GM13976 (cell line): ENCODE measurements at regions not wholly inside any gene's neighbourhood (a gene's known extent, or its start where the extent isn't known, plus 50 kb on each side); places are given as distances from the start of the nearest gene placed in this dataset.
"Not testable (repeated sequence)": the region's sequence is repeated elsewhere in the genome, so short reads cannot be mapped to it uniquely, and the experiment has no call there.

Experiments
- DNase-seq: peaks from one replicate; pipeline ENCODE4 v3.0.0; 2012; ENCODE audit warnings: low spot score
- CTCF ChIP-seq: IDR thresholded peaks from 2 replicates; pipeline ENCODE4 v1.5.1; 2012; ENCODE audit warnings: borderline replicate concordance, mild to moderate bottlenecking; ENCODE audit not compliant: insufficient read depth; ENCODE audit errors: extremely low read depth, missing control alignments, control extremely low read depth
- in situ Hi-C: fragments of 300-500 bp; cut with MboI; formaldehyde crosslinking; loops from one replicate; pipeline ENCODE4 v1.12.0; 2022; ENCODE audit warnings: low sequenced_read_pairs, mixed read lengths, inconsistent platforms; ENCODE audit not compliant: unreplicated experiment

GRCh38 chr1:157439302-157439954, 112.9 kb downstream of the FCRL5 start:
- no peak for DNase-seq
- no peak for TF ChIP-seq CTCF
- in situ Hi-C loops: no loop called here

- in situ Hi-C loops: no loop called here
- DNase-seq: no peak
- TF ChIP-seq CTCF: no peak
These were observed 113.7 kb downstream of the FCRL5 start for GRCh38 chr1:157438613-157439012.

GRCh38 chr1:157438146-157438545, 114.2 kb downstream of the FCRL5 start:
- in situ Hi-C loops: no loop called here
- DNase-seq: no peak
- no peak for TF ChIP-seq CTCF

GRCh38 chr1:157437296-157437695, 115.0 kb downstream of the FCRL5 start:
- no peak for TF ChIP-seq CTCF
- in situ Hi-C loops: no loop called here
- no peak for DNase-seq

- no peak for DNase-seq
- no peak for TF ChIP-seq CTCF
- in situ Hi-C loops: no loop called here
These were observed 120.6 kb downstream of the FCRL5 start for GRCh38 chr1:157431751-157432150.

GRCh38 chr1:157429601-157430240, 122.6 kb downstream of the FCRL5 start:
- no peak for TF ChIP-seq CTCF
- in situ Hi-C loops: no loop called here
- DNase-seq: no peak

GRCh38 chr1:157423764-157424163, 128.6 kb downstream of the FCRL5 start:
- DNase-seq, in situ Hi-C loops: not testable (repeated sequence)
